D721Med (cell line): ENCODE measurements at regions not wholly inside any gene's neighbourhood (a gene's known extent, or its start where the extent isn't known, plus 50 kb on each side); places are given as distances from the start of the nearest gene placed in this dataset.

Experiments
- DNase-seq: peaks from one replicate; pipeline ENCODE4 v3.0.0; 2011; ENCODE audit warnings: low spot score; ENCODE audit not compliant: insufficient read length
- FAIRE-seq: peaks from 2 replicates; lab custom pipeline; 2011; peaks lifted over from hg19 to GRCh38; lab: Jason Lieb, UNC
- TF ChIP-seq, protein P1 (sequence below): IDR thresholded peaks from 2 replicates; pipeline ENCODE4 v1.5.1; 2012; ENCODE audit warnings: mild to moderate bottlenecking, control low read depth; ENCODE audit not compliant: insufficient read depth; ENCODE audit errors: missing control alignments

DNA sequence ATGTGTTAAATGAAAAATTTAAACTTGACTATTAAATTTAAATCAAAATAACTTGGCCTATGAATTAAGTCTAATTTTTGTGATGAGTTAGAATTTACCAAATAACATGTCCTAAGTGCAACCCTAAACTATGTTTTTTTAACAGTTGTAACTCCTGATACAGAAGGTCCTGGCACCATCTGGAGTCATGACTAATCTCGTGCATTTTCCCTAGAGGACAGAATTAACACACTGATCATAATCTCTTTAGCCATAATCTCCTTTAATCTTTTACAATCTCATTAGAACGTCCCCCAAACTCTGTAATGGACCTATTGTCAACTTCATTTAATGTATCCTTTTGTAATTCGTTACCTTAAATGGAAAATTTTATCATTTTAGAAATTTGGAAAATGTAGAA is 100.6 kb downstream of the SUCNR1 start:
- DNase-seq (peak; percentile 7), FAIRE-seq (peak; percentile 97)

DNA sequence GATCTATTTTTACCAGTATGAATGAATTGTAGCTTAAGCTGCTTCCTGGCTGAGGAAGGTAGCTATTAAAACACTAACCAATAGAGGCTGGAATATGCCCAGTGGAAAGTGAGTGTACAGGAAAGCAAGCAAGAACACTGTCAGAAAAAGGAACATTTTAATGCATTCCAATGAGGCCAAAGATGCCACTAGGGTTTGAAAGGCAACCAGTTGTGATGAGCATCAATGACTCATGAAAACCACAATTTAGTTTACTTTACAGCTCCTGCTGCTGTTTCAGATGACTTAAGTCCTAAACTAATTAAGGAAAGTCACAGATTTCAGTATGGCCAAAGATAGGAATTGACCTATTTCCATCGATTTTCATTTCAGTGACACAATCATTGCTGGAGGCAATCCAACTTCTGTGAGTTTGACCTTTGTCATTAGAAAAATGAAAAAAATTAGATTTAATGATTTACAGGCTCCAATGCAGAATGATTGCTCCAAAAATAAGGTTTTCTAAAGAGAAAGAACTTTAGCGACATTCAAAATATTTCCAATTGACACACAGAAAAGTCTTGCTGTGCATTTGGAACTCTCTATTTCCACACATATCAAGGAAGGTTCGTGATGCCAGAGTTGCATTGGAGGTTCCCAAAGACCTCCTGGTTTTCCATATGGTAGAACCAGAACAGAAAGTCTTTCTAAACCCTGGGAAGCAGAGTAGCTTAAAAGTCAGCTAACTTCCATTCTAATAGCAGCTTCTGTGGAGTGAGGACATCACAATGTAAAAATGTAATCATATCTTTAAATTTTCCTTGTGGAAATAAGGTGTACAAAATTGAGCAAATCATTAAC is 103.0 kb downstream of the SUCNR1 start:
- TF ChIP-seq, protein P1, sequence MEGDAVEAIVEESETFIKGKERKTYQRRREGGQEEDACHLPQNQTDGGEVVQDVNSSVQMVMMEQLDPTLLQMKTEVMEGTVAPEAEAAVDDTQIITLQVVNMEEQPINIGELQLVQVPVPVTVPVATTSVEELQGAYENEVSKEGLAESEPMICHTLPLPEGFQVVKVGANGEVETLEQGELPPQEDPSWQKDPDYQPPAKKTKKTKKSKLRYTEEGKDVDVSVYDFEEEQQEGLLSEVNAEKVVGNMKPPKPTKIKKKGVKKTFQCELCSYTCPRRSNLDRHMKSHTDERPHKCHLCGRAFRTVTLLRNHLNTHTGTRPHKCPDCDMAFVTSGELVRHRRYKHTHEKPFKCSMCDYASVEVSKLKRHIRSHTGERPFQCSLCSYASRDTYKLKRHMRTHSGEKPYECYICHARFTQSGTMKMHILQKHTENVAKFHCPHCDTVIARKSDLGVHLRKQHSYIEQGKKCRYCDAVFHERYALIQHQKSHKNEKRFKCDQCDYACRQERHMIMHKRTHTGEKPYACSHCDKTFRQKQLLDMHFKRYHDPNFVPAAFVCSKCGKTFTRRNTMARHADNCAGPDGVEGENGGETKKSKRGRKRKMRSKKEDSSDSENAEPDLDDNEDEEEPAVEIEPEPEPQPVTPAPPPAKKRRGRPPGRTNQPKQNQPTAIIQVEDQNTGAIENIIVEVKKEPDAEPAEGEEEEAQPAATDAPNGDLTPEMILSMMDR = no peak
- FAIRE-seq (peak; percentile 56), DNase-seq (no peak)

More for the DNA sequence above, 100.6 kb downstream of the SUCNR1 start:
- TF ChIP-seq, protein P1 = no peak

DNA sequence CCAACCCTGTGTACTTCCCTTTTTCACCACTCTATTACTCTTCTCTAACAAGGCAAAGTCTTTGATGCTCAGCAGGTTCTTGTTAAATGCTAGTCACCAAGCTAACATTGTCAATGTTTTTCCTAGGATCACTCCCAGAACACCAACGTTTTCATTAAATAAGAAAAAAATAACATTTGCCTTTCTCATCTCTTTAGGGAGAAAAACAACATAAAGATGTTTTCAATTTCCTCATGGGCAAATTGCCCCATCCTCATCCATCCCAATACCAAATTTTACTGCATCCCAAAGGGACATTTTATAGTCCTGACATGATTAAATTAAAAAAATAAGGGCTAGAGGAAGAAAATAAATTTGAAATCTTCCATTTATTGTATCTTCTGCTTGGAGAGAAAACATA is 106.5 kb downstream of the SUCNR1 start:
- no peak for DNase-seq
- TF ChIP-seq, protein P1 = no peak
- no peak for FAIRE-seq

DNA sequence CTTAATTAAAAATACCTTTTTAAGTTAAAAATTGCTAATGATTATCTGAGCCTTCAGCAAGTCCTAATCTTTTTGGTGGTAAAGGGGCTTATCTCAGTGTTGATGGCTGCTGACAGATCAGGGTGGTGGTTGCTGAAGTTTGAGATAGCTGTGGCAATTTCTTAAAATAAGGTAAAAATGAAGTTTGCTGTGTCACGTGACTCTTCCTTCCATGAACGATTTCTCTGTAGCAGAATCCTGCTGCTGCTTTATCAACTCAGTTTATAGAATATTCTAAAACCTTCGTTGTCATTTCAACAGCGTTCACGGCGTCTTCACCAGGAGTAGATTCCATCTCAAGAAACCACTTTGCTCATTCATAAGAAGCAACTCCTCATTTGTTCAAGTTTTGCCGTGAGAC is 110.1 kb downstream of the SUCNR1 start:
- TF ChIP-seq, protein P1 = no peak
- FAIRE-seq (no peak), DNase-seq (no peak)

DNA sequence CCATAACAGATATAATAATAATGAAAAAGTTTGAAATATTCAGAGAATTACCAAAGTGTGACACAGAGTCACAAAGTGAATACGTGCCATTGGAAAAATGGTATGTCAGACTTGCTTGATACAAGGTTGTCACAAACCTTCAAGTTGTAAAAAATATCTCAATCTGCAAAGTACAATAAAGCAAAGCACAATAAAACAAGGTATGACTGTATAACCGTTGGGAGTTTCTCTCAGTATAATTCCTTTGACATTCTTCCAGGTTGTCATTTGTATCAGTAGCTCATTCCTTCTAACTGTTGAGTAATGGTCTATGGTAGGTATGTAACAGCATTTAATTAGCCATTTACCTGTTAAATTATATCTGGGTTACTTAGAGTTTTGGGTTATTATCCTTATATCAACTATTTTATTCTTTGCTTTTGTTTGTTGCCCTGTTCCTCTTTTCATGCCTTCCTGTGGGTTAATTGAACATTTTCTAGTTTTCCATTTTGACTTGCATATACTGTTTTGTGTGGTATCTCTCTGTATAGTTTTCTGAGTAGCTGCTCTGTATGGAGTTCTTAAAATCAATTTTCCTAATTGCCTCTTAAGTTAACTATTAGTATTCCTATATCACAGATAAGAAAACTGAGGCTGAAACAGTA is 112.5 kb downstream of the SUCNR1 start:
- TF ChIP-seq, protein P1 = no peak
- DNase-seq = no peak
- FAIRE-seq = no peak

DNA sequence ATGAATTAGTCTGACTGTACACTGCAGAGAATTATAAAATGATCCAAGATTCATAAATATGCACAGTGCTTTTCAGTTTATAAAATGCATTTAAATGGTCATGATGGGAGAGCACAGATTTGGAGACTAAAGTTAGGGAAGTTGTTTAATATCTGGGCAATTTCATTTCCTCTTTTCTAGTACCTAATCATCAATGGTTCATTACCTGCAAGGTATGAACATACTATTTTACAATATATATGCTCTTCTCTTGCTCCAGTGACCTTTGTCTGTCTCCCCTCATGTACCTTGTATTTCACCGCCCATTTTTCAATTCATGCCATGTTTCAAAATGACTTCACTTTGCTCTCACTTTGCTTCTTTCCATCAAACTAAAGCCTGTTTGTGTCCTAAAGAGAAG is 114.5 kb downstream of the SUCNR1 start:
- TF ChIP-seq, protein P1 = no peak
- FAIRE-seq = no peak
- DNase-seq = no peak

DNA sequence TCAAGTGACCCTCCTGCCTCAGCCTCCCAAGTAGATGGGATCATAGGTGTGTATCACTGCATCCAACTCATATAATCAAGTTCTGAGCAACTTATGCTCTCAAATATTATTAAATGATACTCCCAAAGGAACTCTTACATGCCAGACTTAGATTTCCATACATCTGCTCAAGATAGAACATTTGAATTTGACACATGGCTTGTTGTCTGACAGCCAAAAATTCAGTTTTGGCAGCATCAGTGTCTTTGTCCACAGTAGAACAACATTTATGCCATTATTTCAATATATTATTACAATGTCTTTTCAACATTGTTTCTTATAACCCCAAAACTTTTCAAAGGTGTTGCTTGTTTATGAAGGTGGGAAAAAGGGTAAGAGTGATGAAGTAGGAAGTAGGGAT is 116.2 kb downstream of the SUCNR1 start:
- DNase-seq = no peak
- no peak for FAIRE-seq
- TF ChIP-seq, protein P1 = no peak
